Right lobe of liver (tissue), 4 donors: ENCODE measurements at regions not wholly inside any gene's neighbourhood (a gene's known extent, or its start where the extent isn't known, plus 50 kb on each side); places are given as distances from the start of the nearest gene placed in this dataset.

ENCODE experiments used
- CTCF ChIP-seq, 4 donors: fragments of 200-600 bp in 3 of 4; fragments of 450-650 bp in 1 of 4; IDR thresholded peaks; one replicate each; pipeline versions ENCODE4 v1.5.1 to v1.8.0; 2016 to 2022; ENCODE audit warnings: antibody characterized with exemption in 4 of 4, mild to moderate bottlenecking in 2 of 4
- POLR2A ChIP-seq: fragments of 450-650 bp; IDR thresholded peaks from one replicate; pipeline ENCODE4 v1.6.1; 2017; ENCODE audit warnings: antibody characterized with exemption, mild to moderate bottlenecking
- donor health status: DM: no; HTN: no; CAD: no.
- donor health status: DM: no; HTN: no; CAD: no.
- donor health status: DM: no; HTN: yes; CAD: no.

GRCh38 chrX:3529466-3530010, 183.1 kb upstream of the MXRA5 start:
- TF ChIP-seq CTCF (IDR thresholded peaks at IDR 0.05) (no peak), POLR2A (no peak)
